Activated gamma-delta T cell treated with Interleukin-2 at 50 U/mL for 16 hours (primary cell): ENCODE measurements at regions not wholly inside any gene's neighbourhood (a gene's known extent, or its start where the extent isn't known, plus 50 kb on each side); places are given as distances from the start of the nearest gene placed in this dataset.
"Not testable (repeated sequence)": the region's sequence is repeated elsewhere in the genome, so short reads cannot be mapped to it uniquely, and the experiment has no call there.

Experiments used
- DNase-seq: peaks from one replicate; pipeline ENCODE4 v3.0.0-alpha.2; 2020

DNA sequence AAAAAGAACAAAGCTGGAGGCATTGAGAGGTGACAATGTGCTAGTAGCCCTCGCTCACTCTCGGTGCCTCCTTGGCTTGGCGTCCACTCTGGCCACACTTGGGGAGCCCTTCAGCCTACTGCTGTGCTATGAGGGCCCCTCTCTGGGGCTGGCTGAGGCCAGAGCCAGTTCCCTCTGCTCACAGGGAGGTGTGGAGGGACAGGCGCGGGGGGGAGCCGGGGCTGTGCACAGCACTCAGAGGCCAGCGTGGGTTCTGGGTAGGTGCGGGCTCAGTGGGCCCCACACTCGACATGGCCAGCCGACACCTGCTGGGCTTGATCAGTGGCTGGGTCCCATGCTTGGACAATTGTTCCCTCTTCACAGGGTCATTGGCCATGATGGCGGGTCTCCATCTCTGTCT, 202.5 kb upstream of the GRAMD2B start:
- no peak for DNase-seq

DNA sequence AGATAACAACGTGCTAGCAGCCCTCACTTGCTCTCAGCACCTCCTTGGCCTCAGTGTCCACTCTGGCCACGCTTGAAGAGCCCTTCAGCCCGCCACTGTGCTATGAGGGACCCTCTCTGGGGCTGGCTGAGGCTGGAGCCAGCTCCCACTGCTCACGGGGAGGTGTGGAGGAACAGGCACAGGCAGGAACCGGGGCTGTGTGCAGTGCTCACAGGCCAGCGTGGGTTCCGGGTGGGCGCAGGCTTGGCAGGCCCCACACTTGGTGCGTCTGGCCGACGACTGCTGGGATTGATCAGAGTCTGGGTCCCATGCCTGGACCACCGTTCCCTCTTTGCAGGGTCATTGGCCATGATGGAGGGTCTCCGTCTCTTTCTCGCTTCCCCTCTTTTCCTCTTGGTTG, 194.3 kb upstream of the GRAMD2B start:
- no peak for DNase-seq

DNA sequence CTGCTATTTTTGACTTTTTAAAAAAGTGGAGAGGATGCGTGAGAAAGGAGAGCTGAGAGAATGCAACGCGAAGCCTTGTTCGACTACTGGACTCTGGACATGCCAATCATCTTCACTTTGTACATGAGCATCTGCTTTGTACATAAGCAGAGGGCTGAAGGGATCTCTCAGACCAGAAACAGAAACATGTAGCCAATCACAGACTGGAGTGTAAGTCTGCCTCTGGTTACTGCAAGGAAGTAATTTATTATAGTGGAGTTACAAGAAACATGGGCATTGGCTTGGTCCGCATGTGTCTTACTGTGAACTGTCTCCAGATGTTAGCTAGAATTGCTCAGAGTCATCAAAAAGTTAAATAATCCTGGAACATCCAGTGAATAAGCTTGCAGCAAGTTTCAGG, 190.0 kb upstream of the GRAMD2B start:
- DNase-seq = no peak

DNA sequence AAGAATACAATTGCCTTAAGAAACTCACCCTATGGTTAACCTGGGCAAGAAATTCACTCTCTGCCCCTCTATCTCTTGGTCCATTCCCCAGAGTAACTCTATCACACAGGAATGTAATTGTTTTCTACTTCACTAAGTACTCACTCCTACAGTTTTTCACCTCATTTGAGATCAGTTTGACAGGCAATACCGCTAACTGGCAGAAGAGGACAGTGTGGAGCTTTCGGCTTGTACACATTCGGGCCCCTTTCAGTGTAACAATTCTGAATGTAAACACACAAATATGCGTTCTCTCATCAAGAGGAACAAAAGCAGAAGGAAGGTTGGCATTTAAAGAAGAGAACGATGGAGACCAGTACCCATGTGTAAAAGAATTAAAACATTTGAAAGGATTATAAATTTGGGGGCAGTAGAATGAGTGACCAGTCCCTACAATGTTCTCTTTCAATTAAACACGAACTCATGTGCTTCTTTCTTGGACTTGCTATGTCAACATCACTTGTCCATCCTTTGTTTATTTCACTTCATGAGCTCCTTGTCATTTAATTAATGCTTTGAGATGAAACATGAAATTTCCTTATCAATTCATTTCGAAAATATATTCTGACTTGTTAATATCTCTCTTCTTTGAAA, 188.5 kb upstream of the GRAMD2B start:
- DNase-seq = no peak

DNA sequence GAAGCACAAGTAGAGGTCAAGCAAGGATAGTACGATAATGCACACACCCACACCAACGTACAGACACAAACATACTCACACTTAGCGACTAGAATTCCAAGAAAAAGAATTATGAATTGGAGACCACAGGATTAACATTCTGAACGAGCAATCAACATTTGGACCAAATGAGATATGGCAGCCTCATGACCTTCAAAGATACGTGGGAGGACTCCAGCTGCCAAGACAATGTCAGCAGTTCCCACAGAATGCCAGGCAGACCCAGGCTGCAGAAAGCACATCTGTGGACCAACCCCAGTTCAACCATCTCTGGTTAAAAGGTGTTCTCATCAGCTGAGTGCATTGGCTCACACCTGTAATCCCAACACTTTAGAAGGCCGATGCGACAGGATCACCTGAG, 187.6 kb upstream of the GRAMD2B start:
- no peak for DNase-seq

DNA sequence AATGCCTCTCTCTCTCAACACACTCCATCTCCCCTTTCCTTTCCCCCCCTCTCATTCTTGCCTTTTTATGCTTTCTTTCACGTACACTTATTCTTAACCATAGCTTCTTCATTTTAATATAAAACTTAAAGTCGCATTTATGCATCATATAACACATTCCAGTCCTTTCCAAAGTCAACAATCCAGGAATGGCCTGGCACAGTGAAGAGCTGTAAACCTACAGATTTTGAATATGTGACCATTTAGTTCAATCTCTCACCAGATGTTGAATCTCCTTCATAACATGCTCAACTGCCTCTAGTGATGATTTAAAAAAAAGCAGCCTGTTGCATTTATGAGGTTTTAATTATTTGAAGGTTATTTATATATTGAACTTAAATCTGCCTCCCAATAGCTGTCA, 186.2 kb upstream of the GRAMD2B start:
- DNase-seq = no peak

DNA sequence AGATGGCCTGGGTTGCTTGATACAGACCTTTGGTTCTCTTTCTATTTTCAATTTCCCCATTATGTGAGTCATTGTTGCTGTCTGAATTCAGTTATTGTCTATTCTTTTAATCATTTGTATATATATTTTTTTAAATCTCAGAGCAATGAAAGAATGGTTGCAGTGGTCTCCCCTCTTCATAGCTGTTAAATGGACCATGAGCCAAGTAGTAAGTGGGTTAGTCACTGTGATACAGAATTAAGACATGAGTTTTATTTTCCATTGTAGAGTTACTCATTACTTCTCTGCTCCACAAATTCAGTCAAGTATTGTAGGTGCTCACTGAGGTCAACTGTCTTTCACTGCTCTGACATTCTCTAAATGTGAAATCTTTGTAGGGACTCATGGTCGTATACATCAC, 174.6 kb upstream of the GRAMD2B start:
- no peak for DNase-seq

DNA sequence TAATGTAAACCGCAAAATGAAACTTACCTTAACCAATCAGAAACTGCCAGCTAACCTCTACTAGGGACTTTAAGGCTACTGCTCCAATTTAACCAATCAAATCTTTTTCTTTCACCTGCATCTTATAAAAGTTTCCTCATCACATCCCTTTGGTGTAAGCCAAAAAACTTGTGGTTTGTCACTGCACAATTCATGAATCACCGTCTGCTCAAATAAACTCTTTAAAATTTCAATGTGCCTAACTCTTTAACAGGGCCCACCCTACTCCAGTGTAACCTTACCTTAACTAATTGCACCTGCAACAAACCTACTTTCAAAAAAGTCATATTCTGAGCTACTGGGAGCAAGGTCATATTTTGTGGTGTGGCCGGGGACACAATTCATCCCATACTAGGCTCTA, 172.2 kb upstream of the GRAMD2B start:
- no peak for DNase-seq

DNA sequence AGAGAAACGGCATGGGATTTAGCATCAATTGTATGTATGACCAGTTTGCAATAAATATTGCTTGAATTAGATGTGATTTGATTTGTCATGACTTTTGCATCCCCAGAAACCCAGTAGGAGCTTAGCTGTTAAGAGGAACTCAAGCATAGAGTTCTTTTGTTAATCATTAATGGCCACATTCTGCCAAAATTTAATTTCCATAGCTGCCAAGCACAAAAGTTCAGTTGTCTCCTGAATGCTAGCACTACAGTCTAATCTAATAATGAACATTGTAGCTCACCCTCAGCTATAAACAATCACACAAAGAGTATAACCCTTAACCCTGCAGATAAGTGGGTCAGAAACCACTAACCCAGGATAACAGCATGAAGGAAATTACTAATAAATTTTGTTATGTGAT, 169.8 kb upstream of the GRAMD2B start:
- DNase-seq = no peak

DNA sequence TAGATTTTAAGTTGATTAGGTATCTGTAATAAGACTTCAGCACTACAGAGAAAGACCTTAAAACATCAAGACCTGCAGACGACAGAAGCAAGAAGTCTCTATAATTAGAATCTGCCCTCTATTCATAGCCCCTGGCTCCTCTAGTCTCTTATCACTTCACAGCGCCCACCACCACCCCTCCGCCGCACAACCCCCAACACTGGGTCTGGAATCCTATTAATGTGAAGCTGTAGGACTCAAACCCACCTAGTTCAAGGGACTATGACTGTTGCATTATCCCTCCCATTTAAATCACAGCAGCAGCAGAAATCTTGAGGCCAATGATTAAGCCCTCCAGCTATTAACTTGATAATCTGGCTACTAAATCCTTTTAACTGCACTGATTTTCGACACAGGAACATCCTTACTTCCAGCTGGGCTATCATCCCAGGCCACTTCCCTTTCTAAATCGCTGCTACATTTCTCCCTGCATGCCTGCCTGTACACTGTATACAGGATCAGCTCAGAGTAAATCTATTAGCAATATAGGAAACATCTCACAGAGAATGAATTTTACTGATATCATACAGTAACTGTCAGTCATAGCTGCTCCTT, 159.5 kb upstream of the GRAMD2B start:
- DNase-seq = no peak

DNA sequence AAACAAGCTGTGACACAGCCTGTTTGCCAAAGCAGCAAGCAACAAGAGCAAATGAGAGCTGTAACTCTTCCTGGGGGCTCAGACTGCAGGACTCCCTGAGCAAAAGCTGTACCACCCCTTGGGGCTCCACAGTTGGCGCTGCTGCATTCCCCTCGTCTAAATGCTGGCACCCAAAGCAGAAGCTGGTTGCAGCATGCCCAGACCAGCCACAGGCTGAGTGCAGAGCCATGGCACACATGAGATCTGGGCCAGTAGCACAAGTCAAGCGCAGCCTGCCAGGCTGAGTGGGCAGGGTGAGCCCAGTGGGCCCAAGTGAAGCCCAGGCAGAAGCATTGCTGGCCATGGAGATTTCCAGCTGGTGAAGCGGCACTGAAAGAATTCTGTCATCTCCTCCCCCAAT, 157.3 kb upstream of the GRAMD2B start:
- no peak for DNase-seq

DNA sequence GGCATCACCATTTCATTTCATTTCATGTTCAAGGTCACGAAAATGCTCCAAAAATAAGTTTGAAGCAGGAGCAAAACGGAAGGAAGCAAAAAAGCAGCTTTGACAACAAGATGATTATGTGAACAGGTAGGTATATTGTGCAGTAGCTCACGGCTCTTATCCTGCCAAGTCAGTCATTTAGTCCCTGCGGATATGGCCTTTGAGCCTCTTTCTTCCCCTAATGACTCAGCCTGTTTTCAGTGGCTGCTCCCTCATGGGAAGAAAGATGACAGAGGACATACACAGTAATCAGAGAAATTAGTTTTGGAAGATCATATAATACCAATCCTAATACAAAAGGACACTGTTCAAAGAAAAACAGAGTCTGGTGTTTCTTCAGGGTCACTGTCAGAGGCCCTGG, 155.8 kb upstream of the GRAMD2B start:
- DNase-seq = no peak

DNA sequence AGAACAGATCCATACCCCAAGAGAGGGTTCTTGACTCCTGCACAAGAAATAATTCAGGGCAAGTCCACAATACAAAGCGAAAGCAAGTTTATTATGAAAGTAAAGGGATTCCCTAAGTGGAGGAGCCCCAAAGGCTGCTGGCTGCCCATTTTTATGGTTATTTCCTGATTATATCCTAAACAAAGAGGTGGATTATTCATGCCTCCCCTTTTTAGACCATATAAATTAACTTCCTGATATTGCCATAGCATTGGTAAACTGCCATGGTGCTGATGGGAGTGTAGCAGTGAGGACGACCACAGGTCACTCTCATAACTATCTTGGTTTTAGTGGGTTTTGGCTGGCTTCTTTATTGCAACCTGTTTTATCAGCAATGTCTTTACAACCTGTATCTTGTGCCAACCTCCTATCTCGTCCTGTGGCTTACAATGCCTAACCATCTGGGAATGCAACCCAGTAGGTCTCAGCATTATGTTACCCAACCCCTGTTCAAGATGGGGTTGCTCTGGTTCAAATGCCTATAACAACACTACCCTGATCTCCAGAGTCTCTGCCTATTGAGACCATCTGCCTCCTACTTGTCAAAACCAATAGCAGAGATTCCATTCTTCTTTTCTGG, 154.4 kb upstream of the GRAMD2B start:
- DNase-seq = no peak

DNA sequence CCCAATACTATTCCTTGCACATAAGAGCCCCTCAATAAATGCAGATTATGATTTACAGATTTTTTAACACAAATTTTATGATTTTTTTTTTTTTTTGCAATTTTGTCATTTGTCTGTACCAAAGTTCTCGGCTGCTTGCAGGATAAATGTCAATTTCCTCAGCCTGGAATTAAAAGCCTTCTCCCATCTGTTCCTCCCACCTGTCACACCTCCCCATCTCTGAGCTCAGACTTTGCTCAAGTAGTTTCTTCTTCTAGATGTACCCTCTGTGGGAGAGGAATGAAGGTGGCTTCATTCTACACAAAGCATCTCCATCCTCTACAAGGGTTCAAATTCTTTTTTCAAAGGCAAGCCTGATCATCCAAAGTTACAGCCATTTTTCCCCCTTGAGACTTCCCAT, 153.7 kb upstream of the GRAMD2B start:
- DNase-seq = no peak

DNA sequence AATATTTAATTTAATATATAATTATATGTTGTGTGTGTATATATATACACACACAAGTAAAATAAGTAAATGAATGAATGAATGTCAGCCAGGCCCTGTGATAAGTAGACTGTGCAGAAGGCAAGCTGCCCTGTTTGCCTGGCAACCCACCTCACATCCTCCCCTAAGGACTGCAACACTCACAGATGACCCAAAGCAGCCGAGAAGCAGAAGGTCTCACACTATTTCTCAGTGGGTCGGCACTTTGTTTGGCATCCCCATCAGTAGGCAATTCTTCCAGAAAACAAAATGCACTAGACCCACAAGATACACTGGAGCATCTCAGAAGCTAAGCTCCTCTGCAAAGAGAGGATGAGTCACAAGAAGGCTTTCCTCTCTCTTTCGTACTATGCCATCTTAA, 152.1 kb upstream of the GRAMD2B start:
- DNase-seq = no peak

DNA sequence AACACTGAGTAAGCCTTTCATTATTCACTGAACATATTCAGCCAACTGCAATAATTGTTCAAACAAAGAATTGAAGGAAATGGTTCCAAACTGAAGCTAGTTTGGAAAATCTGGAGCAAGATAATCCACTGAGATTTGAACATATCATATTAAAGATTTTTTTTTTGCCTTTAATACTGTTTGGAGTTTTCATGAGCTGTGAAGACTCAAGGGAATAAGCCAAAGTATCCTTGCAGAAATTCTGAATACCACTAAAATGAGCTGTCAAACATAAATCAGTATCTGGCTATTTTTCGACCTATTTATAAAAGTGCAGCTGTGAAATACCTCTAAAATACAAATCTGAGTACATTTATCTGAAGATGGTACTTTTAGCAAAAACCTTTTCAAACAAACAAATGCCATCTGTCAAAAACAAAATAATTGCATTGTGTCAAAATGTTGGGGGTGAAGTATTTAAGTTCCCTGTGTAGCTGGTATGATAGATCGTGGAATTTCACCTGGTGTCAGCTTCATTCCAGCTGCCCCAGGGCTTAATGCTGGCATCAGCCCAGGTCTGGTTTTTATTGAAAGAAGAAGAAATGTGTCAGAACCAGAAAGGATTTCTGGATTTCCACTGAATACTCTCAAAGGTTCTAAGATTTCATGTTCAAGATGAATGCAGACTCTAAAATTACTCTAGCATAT, 149.0 kb upstream of the GRAMD2B start:
- DNase-seq = no peak

DNA sequence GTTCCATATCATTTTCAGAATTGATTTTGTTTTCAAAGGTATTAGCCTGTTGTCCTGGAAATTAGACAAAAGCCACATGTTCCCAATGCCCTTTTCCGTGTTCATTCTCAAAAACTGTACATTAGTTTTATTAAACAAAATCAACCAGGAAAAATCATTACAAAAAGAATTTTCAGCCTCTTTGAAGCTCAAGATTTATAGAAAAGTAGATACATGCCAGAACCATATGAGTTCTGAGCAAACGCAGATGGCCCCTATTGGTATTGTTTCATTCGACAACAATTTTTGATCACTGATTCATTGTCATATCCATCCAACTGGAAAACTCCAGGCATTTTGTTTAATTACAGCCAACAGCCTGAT, 148.5 kb upstream of the GRAMD2B start:
- DNase-seq = no peak

DNA sequence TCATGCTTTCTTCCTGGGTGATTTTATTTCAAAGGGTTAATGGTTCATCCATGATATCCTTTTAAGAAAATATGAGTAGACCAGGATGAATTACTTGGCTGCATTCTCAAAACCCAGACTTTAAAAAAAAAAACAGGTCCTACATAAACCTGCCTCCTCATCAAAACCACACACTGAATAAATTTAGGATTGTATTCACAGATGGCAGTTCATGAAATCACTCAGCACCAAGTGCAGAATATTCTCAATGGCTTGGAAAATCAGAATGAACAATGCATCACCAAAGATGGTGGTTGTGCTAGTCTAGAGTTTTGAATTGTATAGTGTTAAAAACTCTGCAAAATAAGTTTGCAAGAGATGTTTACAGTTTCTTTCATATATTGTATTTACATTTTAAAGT, 145.4 kb upstream of the GRAMD2B start:
- DNase-seq = no peak

DNA sequence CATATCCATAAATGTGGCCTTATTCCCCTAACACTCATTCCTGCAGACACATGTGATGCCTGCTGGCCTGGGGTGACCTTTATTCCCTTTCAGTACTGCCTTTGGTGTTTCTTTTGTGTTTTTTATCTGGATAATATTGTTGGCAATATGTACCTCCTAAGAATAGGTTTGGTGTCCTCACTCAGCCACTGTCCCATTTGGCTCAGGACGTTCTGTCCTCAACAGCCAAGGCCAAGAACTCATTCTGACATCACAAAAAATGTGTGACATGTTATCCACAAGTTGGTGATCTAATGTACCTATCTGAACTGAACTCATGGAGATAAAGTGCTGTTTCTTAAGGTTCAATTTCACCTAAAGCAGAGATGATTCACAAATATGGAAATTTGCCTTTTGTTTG, 142.9 kb upstream of the GRAMD2B start:
- DNase-seq = no peak

DNA sequence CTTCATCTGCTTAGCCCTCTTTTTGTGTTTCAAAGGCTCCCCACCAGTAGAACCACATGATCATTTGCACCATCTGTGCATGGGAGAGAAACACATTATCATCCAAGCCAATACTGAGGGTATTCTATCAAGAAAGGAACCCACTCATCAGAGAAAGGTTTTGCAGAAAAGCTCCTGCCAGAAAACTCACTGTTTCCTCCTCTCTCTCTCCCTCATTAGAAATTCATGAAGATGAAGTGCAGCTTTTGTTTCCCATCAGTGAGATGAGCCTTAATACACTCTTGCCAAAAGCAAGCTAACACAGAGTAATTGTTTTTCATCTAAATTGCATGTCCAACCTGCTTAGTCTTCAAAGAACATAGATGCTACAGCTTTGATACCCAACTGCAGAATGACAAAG, 142.4 kb upstream of the GRAMD2B start:
- no peak for DNase-seq

DNA sequence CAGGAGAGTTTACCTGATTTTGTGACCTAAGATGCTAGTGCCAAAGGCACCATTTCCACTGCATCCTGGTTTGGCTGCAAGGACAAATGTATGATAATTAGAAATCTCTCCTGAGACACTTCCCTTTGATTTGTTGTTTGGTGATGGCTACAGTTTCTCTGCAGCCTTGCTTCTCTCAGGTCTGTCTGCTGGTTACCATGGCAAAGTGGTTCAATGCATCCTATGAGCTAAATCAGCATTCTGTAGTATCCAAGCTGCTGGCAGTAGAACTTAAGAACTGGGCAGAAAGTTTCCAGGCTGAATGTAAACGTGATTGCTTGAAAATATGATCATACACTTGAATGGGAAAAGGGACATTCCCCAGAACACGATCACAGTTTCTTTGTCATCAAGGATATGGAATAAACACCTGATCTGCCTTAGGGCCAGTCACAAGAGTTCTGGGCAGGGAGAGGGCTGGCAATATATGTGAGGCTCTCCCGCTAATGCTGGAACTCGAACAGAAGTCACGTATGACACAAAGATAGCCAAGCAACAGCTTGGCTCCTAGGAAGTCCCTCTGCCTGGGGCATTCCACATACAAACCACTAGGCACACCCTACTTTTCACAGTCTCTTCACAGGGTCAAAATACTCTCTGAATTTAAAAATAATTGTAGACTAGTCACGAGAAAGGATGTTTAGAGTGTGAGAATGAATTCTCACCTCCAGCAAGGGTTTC, 138.1 kb upstream of the GRAMD2B start:
- DNase-seq = no peak

DNA sequence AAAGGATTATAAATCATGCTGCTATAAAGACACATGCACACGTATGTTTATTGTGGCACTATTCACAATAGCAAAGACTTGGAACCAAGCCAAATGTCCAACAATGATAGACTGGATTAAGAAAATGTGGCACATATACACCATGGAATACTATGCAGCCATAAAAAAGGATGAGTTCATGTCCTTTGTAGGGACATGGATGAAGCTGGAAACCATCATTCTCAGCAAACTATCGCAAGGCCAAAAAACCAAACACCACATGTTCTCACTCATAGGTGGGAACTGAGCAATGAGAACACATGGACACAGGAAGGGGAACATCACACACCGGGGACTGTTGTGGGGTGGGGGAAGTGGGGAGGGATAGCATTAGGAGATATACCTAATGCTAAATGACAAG, 127.1 kb upstream of the GRAMD2B start:
- not testable (repeated sequence) for DNase-seq

DNA sequence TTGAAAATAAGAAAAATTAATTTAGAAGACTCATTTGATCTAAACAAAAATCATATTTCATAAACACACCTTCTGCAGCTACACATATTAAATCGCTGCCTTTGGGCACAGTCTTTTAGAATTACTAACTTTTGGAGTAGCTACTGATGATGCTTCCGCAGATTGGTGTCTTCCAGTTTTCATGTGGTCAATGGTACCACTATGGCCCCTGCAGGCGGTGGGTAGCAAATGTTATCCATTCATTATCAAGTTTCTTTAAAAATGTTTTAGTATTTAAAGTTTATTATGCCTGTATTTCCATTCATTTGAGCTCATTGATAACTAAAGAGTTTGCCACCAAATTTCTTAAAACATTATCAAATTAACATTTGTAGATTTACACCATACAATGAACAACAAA, 122.9 kb upstream of the GRAMD2B start:
- DNase-seq = no peak

DNA sequence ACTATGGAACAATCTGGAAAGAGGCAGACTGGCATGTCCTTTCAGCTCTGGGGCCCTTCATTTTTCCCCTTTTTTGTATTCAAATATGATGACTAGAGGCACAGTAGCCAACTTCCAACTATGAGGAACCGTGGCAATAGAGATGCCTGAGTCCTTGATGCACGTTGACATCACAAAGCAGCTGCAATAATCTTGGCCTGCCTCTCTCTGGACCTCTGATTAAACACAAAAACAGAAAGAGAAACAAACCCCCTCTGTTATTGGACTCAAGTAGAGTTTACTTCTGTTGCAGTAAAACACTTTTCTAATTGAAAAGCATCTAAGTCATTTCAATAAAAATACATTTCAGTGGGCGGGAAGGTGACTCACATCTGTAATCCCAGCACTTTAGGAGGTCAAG, 122.2 kb upstream of the GRAMD2B start:
- no peak for DNase-seq
